ENCODE measurements at regions not wholly inside any gene's neighbourhood (a gene's known extent, or its start where the extent isn't known, plus 50 kb on each side); places are given as distances from the start of the nearest gene placed in this dataset.

- TF ChIP-seq POLR2AphosphoS5 (IDR thresholded peaks at IDR 0.05; ENCODE audit: borderline replicate concordance, low read depth, low read length) (no peak), EZH2 (IDR thresholded peaks at IDR 0.05) (no peak)
Observed at GRCh38 chr1:82800721-82801120, 1000.0 kb downstream of the ADGRL2 start.

Measured in SK-N-MC (cell line).